M059J (cell line): ENCODE measurements at regions not wholly inside any gene's neighbourhood (a gene's known extent, or its start where the extent isn't known, plus 50 kb on each side); places are given as distances from the start of the nearest gene placed in this dataset.
A peak's percentile ranks its signal among the peaks of the same experiment; 100 is the strongest.
"Not testable (repeated sequence)": the region's sequence is repeated elsewhere in the genome, so short reads cannot be mapped to it uniquely, and the experiment has no call there.

ENCODE experiments used
- DNase-seq: peaks from one replicate; pipeline ENCODE4 v3.0.0-alpha.2; 2012; ENCODE audit warnings: low read depth

- DNase-seq: not testable (repeated sequence)
Observed at GRCh38 chr9:67635067-67635466, 223.7 kb upstream of the ANKRD20A1 start.

GRCh38 chr9:67611900-67612299 is 246.8 kb upstream of the ANKRD20A1 start:
- not testable (repeated sequence) for DNase-seq

GRCh38 chr9:67609872-67610271 is 248.9 kb upstream of the ANKRD20A1 start:
- DNase-seq: not testable (repeated sequence)

GRCh38 chr9:67609435-67609834 is 249.3 kb upstream of the ANKRD20A1 start:
- DNase-seq: peak; percentile 0

- not testable (repeated sequence) for DNase-seq
Observed at GRCh38 chr9:67605113-67605512, 253.6 kb upstream of the ANKRD20A1 start.

- not testable (repeated sequence) for DNase-seq
Observed at GRCh38 chr9:67603609-67604008, 255.1 kb upstream of the ANKRD20A1 start.

- DNase-seq: not testable (repeated sequence)
Observed at GRCh38 chr9:67592424-67592823, 266.3 kb upstream of the ANKRD20A1 start.

GRCh38 chr9:67555874-67556273 is 302.9 kb upstream of the ANKRD20A1 start:
- not testable (repeated sequence) for DNase-seq

- DNase-seq: not testable (repeated sequence)
Observed at GRCh38 chr9:67550044-67550443, 308.7 kb upstream of the ANKRD20A1 start.

GRCh38 chr9:67529834-67530233 is 328.9 kb upstream of the ANKRD20A1 start:
- DNase-seq: not testable (repeated sequence)

GRCh38 chr9:67516938-67517337 is 341.8 kb upstream of the ANKRD20A1 start:
- DNase-seq: not testable (repeated sequence)

GRCh38 chr9:67514587-67514986 is 344.1 kb upstream of the ANKRD20A1 start:
- not testable (repeated sequence) for DNase-seq

- DNase-seq: not testable (repeated sequence)
Observed at GRCh38 chr9:67503728-67504369, 354.9 kb upstream of the ANKRD20A1 start.

GRCh38 chr9:67492028-67492427 is 366.7 kb upstream of the ANKRD20A1 start:
- DNase-seq: not testable (repeated sequence)

- not testable (repeated sequence) for DNase-seq
Observed at GRCh38 chr9:67477465-67477864, 381.3 kb upstream of the ANKRD20A1 start.

GRCh38 chr9:67470739-67471138 is 388.0 kb upstream of the ANKRD20A1 start:
- not testable (repeated sequence) for DNase-seq

GRCh38 chr9:67468326-67468725 is 390.4 kb upstream of the ANKRD20A1 start:
- DNase-seq: not testable (repeated sequence)

GRCh38 chr9:67461796-67462757 is 396.7 kb upstream of the ANKRD20A1 start:
- DNase-seq: not testable (repeated sequence)

- not testable (repeated sequence) for DNase-seq
Observed at GRCh38 chr9:67452941-67453340, 405.8 kb upstream of the ANKRD20A1 start.

GRCh38 chr9:67442313-67442712 is 416.4 kb upstream of the ANKRD20A1 start:
- not testable (repeated sequence) for DNase-seq

- DNase-seq: not testable (repeated sequence)
Observed at GRCh38 chr9:67437011-67437410, 421.7 kb upstream of the ANKRD20A1 start.

GRCh38 chr9:67424881-67425280 is 432.5 kb upstream of the SPATA31A3 start:
- not testable (repeated sequence) for DNase-seq
